OCI-LY3 (cell line): ENCODE measurements at regions not wholly inside any gene's neighbourhood (a gene's known extent, or its start where the extent isn't known, plus 50 kb on each side); places are given as distances from the start of the nearest gene placed in this dataset.

ENCODE experiments used
- CTCF ChIP-seq: fragments of 200-600, 300-600 bp; sonication (generic); IDR thresholded peaks from 2 replicates; pipeline ENCODE4 v1.5.1; 2014; ENCODE audit warnings: antibody characterized with exemption, low read length, low read depth
- EZH2phosphoT487 ChIP-seq: fragments of 200-600 bp; shearing (Covaris generic); IDR thresholded peaks from 2 replicates; pipeline ENCODE4 v1.6.1; 2018; ENCODE audit warnings: antibody characterized with exemption, mixed run types, low read depth

- no peak for TF ChIP-seq CTCF
- TF ChIP-seq EZH2phosphoT487, result no peak
Measured at GRCh38 chr9:85117831-85118230, 448.3 kb downstream of the NTRK2 start.
